DOHH2 (cell line): ENCODE measurements at regions not wholly inside any gene's neighbourhood (a gene's known extent, or its start where the extent isn't known, plus 50 kb on each side); places are given as distances from the start of the nearest gene placed in this dataset.
"Not testable (repeated sequence)": the region's sequence is repeated elsewhere in the genome, so short reads cannot be mapped to it uniquely, and the experiment has no call there.

Experiments used
- H3F3A ChIP-seq: fragments of 200-600 bp; sonication (generic), shearing (Covaris generic); 2 replicates; pipeline ENCODE4 v1.6.0; 2016; ENCODE audit warnings: antibody characterized with exemption, mild to moderate bottlenecking; ENCODE audit not compliant: control insufficient read depth, insufficient read depth
- H3K27ac ChIP-seq: fragments of 200-600 bp; sonication (generic); 2 replicates; pipeline ENCODE4 v1.5.1; 2014; ENCODE audit warnings: low read depth, mild to moderate bottlenecking, low read length, moderate library complexity
- H3K27me3 ChIP-seq: fragments of 200-600 bp; sonication (generic); 2 replicates; pipeline ENCODE4 v1.6.1; 2014; ENCODE audit warnings: mild to moderate bottlenecking, low read length, mixed read lengths; ENCODE audit not compliant: control insufficient read depth
- H3K36me3 ChIP-seq: fragments of 200-600 bp; sonication (generic); 2 replicates; pipeline ENCODE4 v1.6.1; 2014; ENCODE audit warnings: mild to moderate bottlenecking, low read length, moderate library complexity, mixed read lengths; ENCODE audit not compliant: control insufficient read depth
- H3K4me1 ChIP-seq: fragments of 200-600 bp; sonication (generic); 2 replicates; pipeline ENCODE4 v1.6.1; 2014; ENCODE audit warnings: mild to moderate bottlenecking, low read length, mixed read lengths; ENCODE audit not compliant: control insufficient read depth
- H3K4me2 ChIP-seq: fragments of 200-600 bp; sonication (generic); 2 replicates; pipeline ENCODE4 v1.6.0; 2014; ENCODE audit warnings: mild to moderate bottlenecking, low read length, moderate library complexity
- H3K4me3 ChIP-seq: fragments of 200-600 bp; sonication (generic); 2 replicates; pipeline ENCODE4 v1.5.1; 2014; ENCODE audit warnings: mild to moderate bottlenecking, low read length, mixed read lengths
- H3K79me2 ChIP-seq: fragments of 200-600 bp; sonication (generic); 2 replicates; pipeline ENCODE4 v1.6.1; 2014; ENCODE audit warnings: mild to moderate bottlenecking, low read length, mixed read lengths; ENCODE audit not compliant: control insufficient read depth
- H3K9me2 ChIP-seq: fragments of 200-600 bp; sonication (generic); replicated peaks from 2 replicates; pipeline ENCODE4 v1.6.1; 2014; ENCODE audit warnings: mild to moderate bottlenecking, low read length, mixed read lengths; ENCODE audit not compliant: control insufficient read depth
- H3K9me3 ChIP-seq: fragments of 200-600 bp; sonication (generic); 2 replicates; pipeline ENCODE4 v1.6.1; 2014; ENCODE audit warnings: antibody characterized with exemption, low read length, mixed read lengths; ENCODE audit not compliant: control insufficient read depth, insufficient read depth
- H4K20me1 ChIP-seq: fragments of 200-600 bp; sonication (generic); 2 replicates; pipeline ENCODE4 v1.6.0; 2014; ENCODE audit warnings: low read depth, mild to moderate bottlenecking, antibody characterized with exemption, low read length, moderate library complexity; ENCODE audit not compliant: control insufficient read depth, insufficient read depth
- CTCF ChIP-seq: fragments of 200-600 bp; sonication (generic); IDR thresholded peaks from one replicate; pipeline ENCODE4 v1.5.1; 2014; ENCODE audit warnings: antibody characterized with exemption, mild to moderate bottlenecking, low read depth, low read length; ENCODE audit not compliant: poor library complexity, severe bottlenecking
- EZH2phosphoT487 ChIP-seq: fragments of 200-600 bp; sonication (generic); IDR thresholded peaks from 2 replicates; pipeline ENCODE4 v1.6.1; 2017; ENCODE audit warnings: borderline replicate concordance, mild to moderate bottlenecking, antibody characterized with exemption, low read length, moderate library complexity, mixed read lengths

DNA sequence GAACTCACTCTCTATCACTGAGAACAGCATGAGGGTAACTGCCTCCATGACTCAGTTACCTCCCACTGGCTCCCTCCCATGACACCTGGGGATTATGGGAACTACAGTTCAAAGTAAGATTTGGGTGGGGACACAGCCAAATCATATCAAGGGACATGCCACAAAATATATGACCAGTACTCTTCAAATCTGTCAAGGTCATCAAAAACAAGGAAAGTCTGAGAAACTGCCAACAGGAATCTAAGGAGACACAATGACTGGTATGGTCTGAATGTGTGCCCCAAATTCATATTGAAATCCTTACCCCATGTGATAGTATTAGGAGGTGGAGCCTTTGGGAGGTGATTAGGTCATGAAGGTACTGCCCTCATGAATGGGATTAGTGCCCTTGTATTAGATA is 258.8 kb downstream of the TPBG start:
- no peak overlapping the region for H3K4me2 ChIP-seq
- H3F3A ChIP-seq: no peaks in the 10 kb centered on the region
- no peaks in the 10 kb centered on the region for H3K9me2 ChIP-seq
- H4K20me1 ChIP-seq: no peaks in the 10 kb centered on the region
- H3K27me3 ChIP-seq: no peaks in the 10 kb centered on the region
- H3K36me3 ChIP-seq: no peaks in the 10 kb centered on the region
- no peak overlapping the region for H3K4me3 ChIP-seq
- no peak for TF ChIP-seq EZH2phosphoT487
- TF ChIP-seq CTCF: no peak
- no peaks in the 10 kb centered on the region for H3K9me3 ChIP-seq
- no peaks in the 10 kb centered on the region for H3K79me2 ChIP-seq
- H3K27ac ChIP-seq: no peak overlapping the region
- no peaks in the 10 kb centered on the region for H3K4me1 ChIP-seq

DNA sequence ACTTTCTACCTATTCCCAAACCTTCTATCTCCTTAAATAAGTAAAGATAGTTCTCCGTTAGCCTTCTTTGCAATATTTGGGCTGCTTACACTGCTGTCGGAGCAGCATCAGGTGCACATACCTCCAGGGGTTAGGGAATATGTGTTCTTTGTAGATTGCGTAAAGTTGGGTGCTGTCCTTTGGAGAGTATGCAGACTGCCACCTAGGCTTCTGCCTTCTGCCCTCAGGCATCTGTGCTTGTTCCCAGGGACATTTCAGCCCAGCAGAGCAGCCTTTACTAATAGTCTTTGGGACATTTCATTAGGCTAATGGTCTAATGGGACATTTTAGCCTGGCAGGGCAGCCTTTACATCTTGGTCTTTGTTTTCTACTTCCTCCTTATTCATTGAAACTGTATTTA is 260.6 kb downstream of the TPBG start:
- H3F3A ChIP-seq: no peaks in the 10 kb centered on the region
- no peaks in the 10 kb centered on the region for H3K9me3 ChIP-seq
- no peak overlapping the region for H3K27ac ChIP-seq
- H3K27me3 ChIP-seq: no peaks in the 10 kb centered on the region
- H3K4me2 ChIP-seq: no peak overlapping the region
- no peaks in the 10 kb centered on the region for H3K36me3 ChIP-seq
- H3K79me2 ChIP-seq: no peaks in the 10 kb centered on the region
- no peak overlapping the region for H3K4me3 ChIP-seq
- TF ChIP-seq EZH2phosphoT487: no peak
- no peaks in the 10 kb centered on the region for H4K20me1 ChIP-seq
- no peaks in the 10 kb centered on the region for H3K4me1 ChIP-seq
- no peaks in the 10 kb centered on the region for H3K9me2 ChIP-seq

GRCh38 chr6:82626946-82627345 is 263.3 kb downstream of the TPBG start:
- H3K4me1 ChIP-seq, H3K4me3 ChIP-seq, H3K4me2 ChIP-seq, H3K36me3 ChIP-seq, H3F3A ChIP-seq, H3K79me2 ChIP-seq, H3K9me3 ChIP-seq, H4K20me1 ChIP-seq, H3K27ac ChIP-seq, H3K9me2 ChIP-seq, H3K27me3 ChIP-seq: not testable (repeated sequence)

DNA sequence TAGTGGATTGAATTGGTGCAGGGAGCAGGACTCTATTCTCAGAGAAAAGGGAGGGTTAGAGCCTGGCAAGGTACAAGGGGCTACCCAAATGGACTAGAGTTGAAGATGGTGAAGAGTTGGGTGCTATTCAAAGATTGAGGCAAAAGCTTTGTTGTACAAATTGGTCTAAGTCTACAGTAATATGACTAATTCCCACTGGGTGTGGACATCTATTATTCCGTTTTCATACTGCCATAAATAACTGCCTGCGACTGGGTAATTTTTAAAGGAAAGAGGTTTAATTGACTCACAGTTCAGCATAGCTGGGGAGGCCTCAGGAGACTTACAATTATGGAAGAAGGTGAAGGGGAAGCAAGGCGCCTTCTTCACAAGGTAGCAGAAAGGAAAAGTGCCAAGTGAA is 266.3 kb downstream of the TPBG start:
- Histone ChIP-seq H3K27me3 (no peaks in the 10 kb centered on the region), H3K27ac (no peak overlapping the region), H3K36me3 (no peaks in the 10 kb centered on the region), H3K4me3 (no peak overlapping the region), H3K4me2 (no peak overlapping the region), H3F3A (no peaks in the 10 kb centered on the region), H3K9me3 (no peaks in the 10 kb centered on the region), H4K20me1 (no peaks in the 10 kb centered on the region), H3K4me1 (no peaks in the 10 kb centered on the region), H3K79me2 (no peaks in the 10 kb centered on the region), H3K9me2 (no peaks in the 10 kb centered on the region)
- no peak for TF ChIP-seq EZH2phosphoT487
- TF ChIP-seq CTCF: no peak
